Central memory CD8-positive, alpha-beta T cell (primary cell): ENCODE measurements at regions not wholly inside any gene's neighbourhood (a gene's known extent, or its start where the extent isn't known, plus 50 kb on each side); places are given as distances from the start of the nearest gene placed in this dataset.

Experiments
- ATAC-seq: fragments of 150-1000 bp; cut with Tn5 transposase; replicated peaks from 2 replicates; pipeline ENCODE4 v1.10.0; 2022; ENCODE audit warnings: mild to moderate bottlenecking, moderate FRiP score, moderate number of reproducible peaks; ENCODE audit not compliant: poor library complexity, severe bottlenecking; ENCODE audit errors: extremely low read depth
- DNase-seq, 2 donors: peaks; one replicate each; pipeline ENCODE4 v3.0.0; 2021; ENCODE audit warnings: low spot score in 2 of 2
- H3K27ac Mint-ChIP-seq: one replicate; pipeline ENCODE4 v1.8.0; 2022; ENCODE audit warnings: low read depth, mild to moderate bottlenecking, moderate library complexity, mixed read lengths
- H3K27me3 Mint-ChIP-seq: one replicate; pipeline ENCODE4 v1.8.0; 2022; ENCODE audit warnings: mixed read lengths
- H3K36me3 Mint-ChIP-seq: one replicate; pipeline ENCODE4 v1.8.0; 2022; ENCODE audit warnings: mild to moderate bottlenecking, moderate library complexity, mixed read lengths; ENCODE audit not compliant: insufficient read depth
- H3K4me1 Mint-ChIP-seq: one replicate; pipeline ENCODE4 v1.8.0; 2022; ENCODE audit warnings: mixed read lengths
- H3K4me3 Mint-ChIP-seq: one replicate; pipeline ENCODE4 v1.8.0; 2022; ENCODE audit warnings: mild to moderate bottlenecking, moderate library complexity, mixed read lengths
- H3K9me3 Mint-ChIP-seq: one replicate; pipeline ENCODE4 v1.8.0; 2022; ENCODE audit warnings: mixed read lengths

GRCh38 chr2:34909992-34910705 is 1311.0 kb upstream of the FAM98A start:
- peaks cover 19% of the 10 kb centered on the region for H3K9me3 Mint-ChIP-seq
- no peaks in the 10 kb centered on the region for H3K4me1 Mint-ChIP-seq
- H3K27ac Mint-ChIP-seq, result no peak overlapping the region
- no peaks in the 10 kb centered on the region for H3K36me3 Mint-ChIP-seq
- no peak overlapping the region for H3K4me3 Mint-ChIP-seq
- H3K27me3 Mint-ChIP-seq, result no peaks in the 10 kb centered on the region
- ATAC-seq, result no peak
- DNase-seq, result no peak

DNA sequence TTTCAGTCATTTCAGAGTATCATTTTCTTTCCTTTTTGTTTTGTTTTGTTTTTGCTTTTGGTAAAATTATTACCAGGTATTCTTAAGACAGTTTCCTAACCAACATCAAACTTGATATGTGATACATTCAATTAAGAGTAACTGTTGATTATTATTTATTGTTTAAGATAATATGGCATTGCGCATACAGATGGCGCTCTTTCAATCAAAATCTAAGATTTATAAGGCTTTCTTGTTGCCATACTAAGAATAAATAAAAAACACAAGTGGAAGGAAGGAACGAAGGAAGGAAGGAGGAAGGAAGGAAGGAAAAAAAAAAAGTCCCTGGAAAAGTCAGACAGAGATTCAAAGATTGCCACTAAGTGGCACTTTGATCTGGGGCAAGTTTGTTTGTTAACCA is 1308.7 kb upstream of the FAM98A start:
- peaks cover 24% of the 10 kb centered on the region for H3K9me3 Mint-ChIP-seq
- no peak for DNase-seq

GRCh38 chr2:34901739-34902138 is 1302.6 kb upstream of the FAM98A start:
- Mint-ChIP-seq H3K27ac (no peak overlapping the region), H3K4me1 (no peaks in the 10 kb centered on the region), H3K9me3 (peaks cover 17% of the 10 kb centered on the region), H3K4me3 (no peak overlapping the region), H3K27me3 (no peaks in the 10 kb centered on the region), H3K36me3 (no peaks in the 10 kb centered on the region)
- no peak for ATAC-seq
- DNase-seq, result no peak

More for the DNA sequence above, 1308.7 kb upstream of the FAM98A start:
- H3K36me3 Mint-ChIP-seq, result no peaks in the 10 kb centered on the region
- no peak overlapping the region for H3K4me3 Mint-ChIP-seq
- H3K27ac Mint-ChIP-seq, result no peak overlapping the region
- no peak for ATAC-seq
- no peaks in the 10 kb centered on the region for H3K27me3 Mint-ChIP-seq
- H3K4me1 Mint-ChIP-seq, result no peaks in the 10 kb centered on the region

DNA sequence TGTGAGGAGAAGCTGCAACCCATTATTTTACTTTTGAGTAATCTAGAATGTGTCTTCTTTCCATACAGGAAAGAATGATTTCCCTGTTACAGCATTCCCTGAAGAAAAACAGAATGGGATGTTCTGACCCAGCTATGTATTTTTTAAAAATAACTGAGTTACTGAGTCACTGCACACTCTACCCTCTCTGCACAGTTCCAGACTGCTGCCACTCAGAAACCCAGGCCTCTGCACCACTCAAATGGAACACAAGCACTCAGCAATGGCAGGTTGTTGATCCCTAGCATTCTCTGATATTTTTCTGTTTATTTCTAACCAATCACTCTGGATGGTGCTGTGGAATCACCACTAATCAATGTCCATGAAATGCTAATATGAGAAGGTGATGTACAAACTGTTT is 1300.0 kb upstream of the FAM98A start:
- ATAC-seq, result no peak
- peaks cover 12% of the 10 kb centered on the region for H3K9me3 Mint-ChIP-seq
- H3K27me3 Mint-ChIP-seq, result no peaks in the 10 kb centered on the region
- H3K27ac Mint-ChIP-seq, result no peak overlapping the region
- no peak overlapping the region for H3K4me3 Mint-ChIP-seq
- no peak for DNase-seq
- H3K36me3 Mint-ChIP-seq, result no peaks in the 10 kb centered on the region
- H3K4me1 Mint-ChIP-seq, result no peaks in the 10 kb centered on the region

- Mint-ChIP-seq H3K4me1 (no peaks in the 10 kb centered on the region), H3K27me3 (no peaks in the 10 kb centered on the region), H3K27ac (no peak overlapping the region), H3K36me3 (no peaks in the 10 kb centered on the region), H3K4me3 (no peak overlapping the region), H3K9me3 (peaks cover 20% of the 10 kb centered on the region)
- no peak for ATAC-seq
- no peak for DNase-seq
These were observed 1293.7 kb upstream of the FAM98A start for GRCh38 chr2:34892766-34893165.

DNA sequence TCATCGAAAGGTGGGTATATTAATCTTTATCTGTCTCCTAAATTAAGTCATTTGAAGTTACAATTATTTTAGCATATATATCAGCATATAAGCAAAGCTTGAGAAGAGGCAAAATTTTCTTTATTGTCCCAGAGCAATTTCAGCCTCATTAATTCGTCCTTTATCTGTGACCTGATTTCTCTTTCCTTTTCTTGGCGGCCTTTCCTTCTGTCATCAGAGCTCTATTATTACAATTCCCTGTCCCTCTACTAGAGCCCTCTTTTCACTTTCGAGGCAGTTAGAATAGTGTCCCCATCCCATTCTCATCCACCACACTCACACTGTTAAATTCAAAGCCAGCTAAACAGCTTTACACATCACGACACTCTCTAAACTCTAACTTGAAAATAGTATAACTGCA is 1293.2 kb upstream of the FAM98A start:
- Mint-ChIP-seq H3K4me3 (no peak overlapping the region), H3K4me1 (no peaks in the 10 kb centered on the region), H3K9me3 (peaks cover 20% of the 10 kb centered on the region), H3K27me3 (no peaks in the 10 kb centered on the region), H3K36me3 (no peaks in the 10 kb centered on the region), H3K27ac (no peak overlapping the region)
- no peak for ATAC-seq
- DNase-seq, result no peak

DNA sequence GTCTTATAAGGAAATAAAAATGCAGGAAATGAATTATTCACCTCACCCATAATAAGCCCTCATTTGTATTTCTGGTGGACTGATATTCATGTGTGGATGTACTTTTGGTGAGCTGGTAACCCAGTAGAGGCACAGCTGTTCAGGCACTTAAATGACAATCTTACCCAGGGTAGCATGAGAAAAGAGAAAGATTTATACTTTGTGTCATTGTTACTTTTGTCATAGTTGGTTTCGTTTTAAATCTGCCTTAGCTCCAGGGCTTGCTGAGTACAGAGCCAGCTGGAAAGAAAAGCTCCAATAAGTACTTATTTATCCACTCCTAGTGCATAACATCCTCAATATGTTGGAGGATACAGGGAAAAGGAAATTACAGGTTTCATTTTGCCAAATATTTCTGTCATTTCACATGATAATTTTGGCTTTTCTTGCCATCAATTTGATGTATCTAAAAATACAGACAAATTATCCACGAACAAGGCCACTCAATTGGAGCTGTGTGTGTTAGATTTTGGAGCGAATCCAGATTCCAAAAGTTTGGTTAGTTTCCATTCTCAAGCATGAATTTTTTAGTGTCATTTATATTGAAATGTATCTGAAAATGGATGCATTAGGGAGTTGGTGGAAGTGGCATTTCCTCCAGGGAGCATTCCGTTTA is 1276.1 kb upstream of the FAM98A start:
- Mint-ChIP-seq H3K9me3 (peaks cover 10% of the 10 kb centered on the region), H3K27me3 (no peaks in the 10 kb centered on the region), H3K36me3 (no peaks in the 10 kb centered on the region), H3K4me1 (no peaks in the 10 kb centered on the region), H3K4me3 (no peak overlapping the region), H3K27ac (no peak overlapping the region)
- ATAC-seq (no peak), DNase-seq (no peak)

DNA sequence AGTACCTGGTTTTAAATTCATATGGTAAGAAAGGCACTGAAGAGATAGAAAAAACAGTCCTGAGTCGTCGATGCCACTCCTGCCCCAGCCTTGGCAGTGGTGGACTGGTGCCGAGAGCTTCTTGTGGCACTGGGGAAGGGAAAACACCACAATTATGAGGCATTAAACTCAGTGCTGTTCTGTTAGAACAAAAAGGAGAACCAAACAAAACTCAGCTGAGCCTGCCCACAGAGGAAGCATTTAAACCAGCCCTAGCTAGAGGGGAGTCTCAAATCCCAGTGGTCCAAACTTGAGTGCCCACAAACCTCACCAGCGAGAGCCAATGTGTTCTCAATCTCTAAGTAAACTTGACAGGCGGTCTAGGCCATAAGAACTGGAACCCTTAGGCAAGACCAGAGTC is 1254.5 kb upstream of the FAM98A start:
- ATAC-seq, result no peak
- no peaks in the 10 kb centered on the region for H3K36me3 Mint-ChIP-seq
- H3K9me3 Mint-ChIP-seq, result peaks cover 28% of the 10 kb centered on the region
- no peak overlapping the region for H3K4me3 Mint-ChIP-seq
- DNase-seq, result no peak
- no peaks in the 10 kb centered on the region for H3K4me1 Mint-ChIP-seq
- no peak overlapping the region for H3K27ac Mint-ChIP-seq
- H3K27me3 Mint-ChIP-seq, result no peaks in the 10 kb centered on the region

GRCh38 chr2:34851804-34852203 is 1252.7 kb upstream of the FAM98A start:
- H3K4me3 Mint-ChIP-seq, result no peak overlapping the region
- ATAC-seq, result no peak
- H3K36me3 Mint-ChIP-seq, result no peaks in the 10 kb centered on the region
- H3K4me1 Mint-ChIP-seq, result no peaks in the 10 kb centered on the region
- peaks cover 28% of the 10 kb centered on the region for H3K9me3 Mint-ChIP-seq
- no peaks in the 10 kb centered on the region for H3K27me3 Mint-ChIP-seq
- DNase-seq, result no peak
- no peak overlapping the region for H3K27ac Mint-ChIP-seq

DNA sequence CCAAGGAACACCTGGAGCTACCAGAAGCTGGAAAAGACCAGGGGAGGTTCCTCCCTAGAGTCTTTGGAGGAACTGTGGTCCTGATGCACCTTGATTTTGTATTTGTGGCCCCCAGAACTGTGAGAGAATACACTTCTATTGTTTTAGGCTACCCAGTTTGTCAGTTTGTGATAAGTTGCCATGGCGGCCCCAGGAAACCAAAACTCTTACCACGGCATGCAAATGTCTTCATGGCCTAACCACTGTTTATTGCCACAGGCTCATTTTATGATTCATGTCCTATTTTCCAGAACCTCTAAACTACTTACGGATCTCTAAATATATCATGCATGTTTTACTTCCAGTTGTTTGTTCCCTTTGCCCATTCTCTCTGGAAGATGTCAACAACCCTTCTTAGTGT is 1250.7 kb upstream of the FAM98A start:
- no peaks in the 10 kb centered on the region for H3K27me3 Mint-ChIP-seq
- DNase-seq (no peak), ATAC-seq (no peak)
- H3K36me3 Mint-ChIP-seq, result no peaks in the 10 kb centered on the region
- H3K4me1 Mint-ChIP-seq, result no peaks in the 10 kb centered on the region
- H3K9me3 Mint-ChIP-seq, result peaks cover 14% of the 10 kb centered on the region
- no peak overlapping the region for H3K4me3 Mint-ChIP-seq
- H3K27ac Mint-ChIP-seq, result no peak overlapping the region

DNA sequence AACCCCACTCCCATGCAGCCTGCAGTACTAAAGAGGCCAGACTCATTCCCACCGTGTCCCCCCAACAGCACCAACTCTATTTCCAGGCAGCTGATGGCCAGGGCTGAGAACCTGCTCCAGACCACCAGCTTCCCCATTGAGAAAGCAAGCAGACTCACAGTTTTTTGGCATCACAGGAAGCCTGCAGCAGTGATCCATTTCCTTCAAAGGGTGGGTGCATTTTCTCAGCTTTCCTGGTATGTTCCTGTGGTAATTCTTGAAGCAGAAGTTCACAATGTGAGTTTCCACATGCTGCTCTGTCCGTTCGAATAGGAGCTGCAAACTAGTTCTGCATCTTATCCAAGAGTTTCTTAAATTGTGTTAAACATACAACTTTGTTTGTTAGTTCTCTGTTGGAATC is 1249.6 kb upstream of the FAM98A start:
- DNase-seq, result no peak
- Mint-ChIP-seq H3K4me3 (no peak overlapping the region), H3K36me3 (no peaks in the 10 kb centered on the region), H3K4me1 (no peaks in the 10 kb centered on the region), H3K27ac (no peak overlapping the region), H3K27me3 (no peaks in the 10 kb centered on the region), H3K9me3 (peaks cover 14% of the 10 kb centered on the region)
- ATAC-seq, result no peak

DNA sequence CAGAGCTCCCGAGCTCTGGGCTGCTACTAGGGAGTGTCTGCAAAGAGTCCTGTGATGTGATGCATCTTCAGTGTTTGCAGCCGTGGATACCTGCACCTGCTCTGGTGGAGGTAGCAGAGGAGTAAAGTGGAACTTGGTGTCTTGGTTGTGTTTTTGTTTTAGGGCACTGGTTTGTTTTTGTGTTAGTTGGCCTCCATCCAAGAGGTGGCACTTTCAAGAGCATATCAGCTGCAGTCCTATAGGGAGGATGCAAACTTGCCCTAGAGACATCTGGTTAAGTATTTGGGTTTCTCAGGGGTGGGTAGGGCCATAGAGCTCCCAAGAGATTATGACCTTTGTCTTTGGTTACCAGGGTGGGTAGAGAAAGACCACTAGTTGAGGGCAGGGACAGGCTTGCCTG is 1249.0 kb upstream of the FAM98A start:
- Mint-ChIP-seq H3K4me3 (no peak overlapping the region), H3K4me1 (no peaks in the 10 kb centered on the region), H3K27ac (no peak overlapping the region), H3K27me3 (no peaks in the 10 kb centered on the region), H3K36me3 (no peaks in the 10 kb centered on the region), H3K9me3 (peaks cover 15% of the 10 kb centered on the region)
- DNase-seq (no peak), ATAC-seq (no peak)

DNA sequence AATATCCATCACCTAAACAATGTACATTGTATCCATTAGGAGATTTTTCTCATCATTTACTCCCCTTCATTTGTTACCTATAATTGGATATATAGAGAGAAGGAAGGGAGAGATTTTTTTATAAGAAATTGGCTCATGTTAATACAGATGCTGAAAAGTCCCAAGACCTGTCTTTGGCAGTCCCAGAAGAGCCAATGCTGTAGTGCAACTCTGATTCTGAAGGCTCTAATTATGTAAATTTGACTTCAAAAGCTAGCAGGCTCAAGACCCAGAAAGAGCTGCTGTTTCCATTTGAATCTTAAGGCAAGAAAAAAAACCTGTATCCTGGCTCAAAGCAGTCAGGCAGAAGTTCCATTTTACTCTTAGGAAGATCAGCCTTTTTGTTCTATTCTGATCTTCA is 1245.5 kb upstream of the FAM98A start:
- H3K27ac Mint-ChIP-seq, result no peak overlapping the region
- no peaks in the 10 kb centered on the region for H3K4me1 Mint-ChIP-seq
- no peak overlapping the region for H3K4me3 Mint-ChIP-seq
- no peaks in the 10 kb centered on the region for H3K36me3 Mint-ChIP-seq
- peaks cover 8% of the 10 kb centered on the region for H3K9me3 Mint-ChIP-seq
- ATAC-seq, result no peak
- H3K27me3 Mint-ChIP-seq, result no peaks in the 10 kb centered on the region
- no peak for DNase-seq
